IMR-90 (cell line): ENCODE measurements at regions not wholly inside any gene's neighbourhood (a gene's known extent, or its start where the extent isn't known, plus 50 kb on each side); places are given as distances from the start of the nearest gene placed in this dataset.

Experiments
- ATAC-seq: fragments of 200-7000 bp; cut with Tn5 transposase; 2 replicates; pipeline ENCODE4 v1.9.1; 2020; ENCODE audit warnings: low read depth, mild to moderate bottlenecking, moderate library complexity
- BruUV-seq: library from RNA; stranded (reverse); fragments of 400-500 nt; replicated peaks from 2 replicates; lab custom pipeline; 2021; lab: Mats Ljungman, UMichigan
- CTCF ChIA-PET: fragments of 300-600 bp; formaldehyde crosslinking; extraction: SDS; loops from one replicate; lab custom pipeline; 2021; ENCODE audit warnings: antibody characterized with exemption; lab: Yijun Ruan, JAX
- POLR2A ChIA-PET: fragments of 300-600 bp; sonication (Branson Sonifier 250); formaldehyde crosslinking; loops from one replicate; lab custom pipeline; 2022; ENCODE audit warnings: antibody characterized with exemption; ENCODE audit not compliant: unreplicated experiment; lab: Charles Lee
- DNase-seq: peaks from one replicate; pipeline ENCODE4 v3.0.0; 2013
- H2AFZ ChIP-seq: replicated peaks from 2 replicates; pipeline ENCODE3; 2013; ENCODE audit warnings: low read length, mild to moderate bottlenecking; ENCODE audit not compliant: poor library complexity
- H2AK5ac ChIP-seq: 2 replicates; pipeline ENCODE4 v1.6.1; 2013; ENCODE audit warnings: low read depth, low read length, inconsistent platforms
- H2AK9ac ChIP-seq: replicated peaks from 2 replicates; pipeline ENCODE3; 2013; ENCODE audit warnings: mild to moderate bottlenecking, low read depth, low read length, moderate library complexity; ENCODE audit not compliant: poor library complexity
- H2BK120ac ChIP-seq: 2 replicates; pipeline ENCODE4 v1.6.1; 2013; ENCODE audit warnings: low read depth, low read length, inconsistent platforms
- H2BK15ac ChIP-seq: 3 replicates; pipeline ENCODE4 v1.6.1; 2013; ENCODE audit warnings: low read depth, low read length, inconsistent platforms
- H2BK20ac ChIP-seq: 2 replicates; pipeline ENCODE4 v1.6.1; 2013; ENCODE audit warnings: low read depth, mild to moderate bottlenecking, inconsistent platforms, low read length, moderate library complexity
- H2BK5ac ChIP-seq: 2 replicates; pipeline ENCODE4 v1.6.1; 2013; ENCODE audit warnings: mild to moderate bottlenecking, low read depth, low read length, inconsistent platforms; ENCODE audit not compliant: poor library complexity, severe bottlenecking
- H3K14ac ChIP-seq: replicated peaks from 2 replicates; pipeline ENCODE4 v1.6.1; 2013; ENCODE audit warnings: low read depth, low read length, inconsistent platforms
- H3K18ac ChIP-seq: 2 replicates; pipeline ENCODE4 v1.6.1; 2013; ENCODE audit warnings: low read depth, low read length, control low read depth
- H3K23ac ChIP-seq: 2 replicates; pipeline ENCODE4 v1.6.1; 2013; ENCODE audit warnings: low read depth, low read length, inconsistent platforms
- H3K27ac ChIP-seq: 2 replicates; pipeline ENCODE4 v1.5.1; 2013; ENCODE audit warnings: mild to moderate bottlenecking, control low read depth, low read length; ENCODE audit not compliant: insufficient read depth
- H3K27me3 ChIP-seq: 2 replicates; pipeline ENCODE4 v1.6.1; 2013; ENCODE audit warnings: low read length; ENCODE audit not compliant: control insufficient read depth, insufficient read depth
- H3K36me3 ChIP-seq: 2 replicates; pipeline ENCODE4 v1.6.1; 2013; ENCODE audit warnings: low read length, mixed read lengths; ENCODE audit not compliant: control insufficient read depth, insufficient read depth
- H3K4ac ChIP-seq: 2 replicates; pipeline ENCODE4 v1.6.1; 2013; ENCODE audit warnings: low read depth, low read length, inconsistent platforms
- H3K4me1 ChIP-seq: 2 replicates; pipeline ENCODE4 v1.6.1; 2013; ENCODE audit warnings: low read length, mixed read lengths; ENCODE audit not compliant: control insufficient read depth, insufficient read depth
- H3K4me2 ChIP-seq: 2 replicates; pipeline ENCODE4 v1.6.1; 2013; ENCODE audit warnings: low read depth, mild to moderate bottlenecking, control low read depth, low read length, moderate library complexity
- H3K4me3 ChIP-seq: 2 replicates; pipeline ENCODE4 v1.5.1; 2013; ENCODE audit warnings: low read depth, mild to moderate bottlenecking, control low read depth, low read length, moderate library complexity; ENCODE audit not compliant: insufficient read depth
- H3K56ac ChIP-seq: 2 replicates; pipeline ENCODE4 v1.6.1; 2013; ENCODE audit warnings: low read length, inconsistent platforms; ENCODE audit not compliant: insufficient read depth; ENCODE audit errors: extremely low read depth
- H3K79me1 ChIP-seq, 2 experiments: 2 replicates each; pipeline ENCODE4 v1.6.1; 2013; ENCODE audit warnings: low read length in 2 of 2, inconsistent platforms in 1 of 2, low read depth in 1 of 2
- H3K9ac ChIP-seq: 2 replicates; pipeline ENCODE4 v1.6.1; 2013; ENCODE audit warnings: low read depth, low read length, control low read depth
- H3K9me1 ChIP-seq: 2 replicates; pipeline ENCODE4 v1.6.1; 2013; ENCODE audit warnings: low read length, inconsistent platforms; ENCODE audit not compliant: insufficient read depth
- H3K9me3 ChIP-seq: 2 replicates; pipeline ENCODE4 v1.6.1; 2013; ENCODE audit warnings: low read length; ENCODE audit not compliant: control insufficient read depth, insufficient read depth
- H4K20me1 ChIP-seq: 2 replicates; pipeline ENCODE4 v1.6.1; 2013; ENCODE audit warnings: low read length, inconsistent platforms; ENCODE audit not compliant: insufficient read depth
- H4K5ac ChIP-seq: 2 replicates; pipeline ENCODE4 v1.6.1; 2013; ENCODE audit warnings: mild to moderate bottlenecking, low read depth, low read length, control low read depth
- H4K8ac ChIP-seq, 2 experiments: 2 replicates each; pipeline ENCODE4 v1.6.1; 2013; ENCODE audit warnings: low read depth in 2 of 2, low read length in 2 of 2, control low read depth in 1 of 2, inconsistent platforms in 1 of 2
- H4K91ac ChIP-seq: 2 replicates; pipeline ENCODE4 v1.6.1; 2013; ENCODE audit warnings: low read depth, low read length, inconsistent platforms; ENCODE audit not compliant: insufficient read depth
- BHLHE40 ChIP-seq: fragments of 150-350 bp; IDR thresholded peaks from 2 replicates; pipeline ENCODE4 v1.6.1; 2016; ENCODE audit warnings: mild to moderate bottlenecking, low read depth, low read length
- CHD1 ChIP-seq: IDR thresholded peaks from 2 replicates; pipeline ENCODE4 v1.6.1; 2012; ENCODE audit warnings: low read depth, low read length, improper control_type of control experiment
- FOS ChIP-seq: fragments of 150-350 bp; IDR thresholded peaks from 2 replicates; pipeline ENCODE4 v1.6.1; 2016; ENCODE audit warnings: low read depth, low read length
- MAFK ChIP-seq: IDR thresholded peaks from 2 replicates; pipeline ENCODE4 v1.6.1; 2012; ENCODE audit warnings: low read depth, low read length, improper control_type of control experiment
- MXI1 ChIP-seq: IDR thresholded peaks from 2 replicates; pipeline ENCODE4 v1.6.1; 2012; ENCODE audit warnings: low read depth, mild to moderate bottlenecking, low read length, moderate library complexity, borderline replicate concordance
- NFE2L2 ChIP-seq: fragments of 150-350 bp; IDR thresholded peaks from 2 replicates; pipeline ENCODE4 v1.6.1; 2016; ENCODE audit warnings: low read depth, mild to moderate bottlenecking, low read length
- POLR2A ChIP-seq: IDR thresholded peaks from 2 replicates; pipeline ENCODE4 v1.6.1; 2012; ENCODE audit warnings: mild to moderate bottlenecking, low read depth, low read length
- RAD21 ChIP-seq: IDR thresholded peaks from 2 replicates; pipeline ENCODE4 v1.6.1; 2012; ENCODE audit warnings: low read length, improper control_type of control experiment
- RCOR1 ChIP-seq: IDR thresholded peaks from 2 replicates; pipeline ENCODE4 v1.6.1; 2012; ENCODE audit warnings: mild to moderate bottlenecking, low read length, improper control_type of control experiment; ENCODE audit not compliant: insufficient replicate concordance
- RFX5 ChIP-seq: IDR thresholded peaks from 2 replicates; pipeline ENCODE4 v1.8.0; 2012; ENCODE audit warnings: low read depth, mild to moderate bottlenecking, low read length, moderate library complexity
- SMC3 ChIP-seq: fragments of 150-350 bp; IDR thresholded peaks from 2 replicates; pipeline ENCODE4 v1.6.1; 2016; ENCODE audit warnings: low read depth, mild to moderate bottlenecking, antibody characterized with exemption, low read length, moderate library complexity
- WGBS, 2 experiments: methylation state at CpG; one replicate each; pipeline versions ENCODE4 v1.1.5 to v1.1.7; 2013; ENCODE audit warnings: missing lambda C conversion rate in 2 of 2; ENCODE audit not compliant: insufficient read length in 1 of 2; ENCODE audit errors: extremely low coverage in 2 of 2; 5-methylcytosine and 5-hydroxymethylcytosine counted together
- dilution Hi-C: fragments of 300-500 bp; cut with HindIII; formaldehyde crosslinking; loops from one replicate; pipeline ENCODE4 v1.14.3; 2018; ENCODE audit warnings: low sequenced_read_pairs; ENCODE audit not compliant: unreplicated experiment
- in situ Hi-C: fragments of 300-500 bp; cut with MboI; formaldehyde crosslinking; loops from 3 replicates; pipeline ENCODE4 v1.14.3; 2019; ENCODE audit warnings: low sequenced_read_pairs, inconsistent platforms, mixed read lengths
- intact Hi-C: fragments of 100-400 bp; cut with micrococcal nuclease; formaldehyde crosslinking; loops from 2 replicates; pipeline ENCODE4 v1.10.0; 2022
- TF ChIP-seq, protein P1 (sequence below): fragments of 150-350 bp; IDR thresholded peaks from 2 replicates; pipeline ENCODE4 v1.6.1; 2016; ENCODE audit warnings: low read depth, mild to moderate bottlenecking, low read length, moderate library complexity, borderline replicate concordance
- TF ChIP-seq, protein P2 (sequence below): fragments of 150-350 bp; IDR thresholded peaks from 2 replicates; pipeline ENCODE4 v1.6.1; 2017; ENCODE audit warnings: mild to moderate bottlenecking, antibody characterized with exemption, low read length, low read depth
- TF ChIP-seq, protein P3 (sequence below): conservative IDR thresholded peaks from 2 replicates; pipeline ENCODE4 v1.5.1; 2012; ENCODE audit warnings: mild to moderate bottlenecking, low read depth, low read length, improper control_type of control experiment

DNA sequence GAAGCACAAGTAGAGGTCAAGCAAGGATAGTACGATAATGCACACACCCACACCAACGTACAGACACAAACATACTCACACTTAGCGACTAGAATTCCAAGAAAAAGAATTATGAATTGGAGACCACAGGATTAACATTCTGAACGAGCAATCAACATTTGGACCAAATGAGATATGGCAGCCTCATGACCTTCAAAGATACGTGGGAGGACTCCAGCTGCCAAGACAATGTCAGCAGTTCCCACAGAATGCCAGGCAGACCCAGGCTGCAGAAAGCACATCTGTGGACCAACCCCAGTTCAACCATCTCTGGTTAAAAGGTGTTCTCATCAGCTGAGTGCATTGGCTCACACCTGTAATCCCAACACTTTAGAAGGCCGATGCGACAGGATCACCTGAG is 187.6 kb upstream of the GRAMD2B start:
- Histone ChIP-seq H4K91ac (no peak overlapping the region), H2BK20ac (no peak overlapping the region), H4K20me1 (no peaks in the 10 kb centered on the region), H3K18ac (no peak overlapping the region), H3K9me1 (no peaks in the 10 kb centered on the region), H3K14ac (no peak overlapping the region), H2BK120ac (no peak overlapping the region), H3K4ac (no peak overlapping the region), H3K27ac (no peak overlapping the region), H3K4me1 (no peaks in the 10 kb centered on the region), H3K4me3 (no peak overlapping the region), H2BK15ac (no peak overlapping the region), H2AFZ (no peak overlapping the region), H3K56ac (no peak overlapping the region), H2BK5ac (no peak overlapping the region), H3K23ac (no peak overlapping the region), H3K9ac (no peak overlapping the region), H3K36me3 (no peaks in the 10 kb centered on the region), H3K9me3 (no peaks in the 10 kb centered on the region), H3K27me3 (no peaks in the 10 kb centered on the region; the same call in 1 of the 2 replicates), H4K8ac (no peak overlapping the region), H2AK9ac (no peak overlapping the region), H2AK5ac (no peak overlapping the region), H3K79me1 (no peaks in the 10 kb centered on the region), H4K5ac (no peak overlapping the region), H3K4me2 (no peak overlapping the region)
- intact Hi-C loops, result no loop called here
- dilution Hi-C loops, result no loop called here
- ChIA-PET POLR2A (no interaction called here), CTCF (no interaction called here)
- in situ Hi-C loops, result no loop called here
- BruUV-seq, result no TSS peak
- DNase-seq (no peak), ATAC-seq (no peak)
- 55% methylated on average over 2 of the region's 7 CpGs; no CpG with 5 or more reads in 1 of the 2 experiments for WGBS, 2 experiments
- TF ChIP-seq, protein P1, sequence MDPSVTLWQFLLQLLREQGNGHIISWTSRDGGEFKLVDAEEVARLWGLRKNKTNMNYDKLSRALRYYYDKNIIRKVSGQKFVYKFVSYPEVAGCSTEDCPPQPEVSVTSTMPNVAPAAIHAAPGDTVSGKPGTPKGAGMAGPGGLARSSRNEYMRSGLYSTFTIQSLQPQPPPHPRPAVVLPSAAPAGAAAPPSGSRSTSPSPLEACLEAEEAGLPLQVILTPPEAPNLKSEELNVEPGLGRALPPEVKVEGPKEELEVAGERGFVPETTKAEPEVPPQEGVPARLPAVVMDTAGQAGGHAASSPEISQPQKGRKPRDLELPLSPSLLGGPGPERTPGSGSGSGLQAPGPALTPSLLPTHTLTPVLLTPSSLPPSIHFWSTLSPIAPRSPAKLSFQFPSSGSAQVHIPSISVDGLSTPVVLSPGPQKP, result no peak
- TF ChIP-seq FOS, result no peak
- TF ChIP-seq MAFK, result no peak
- no peak for TF ChIP-seq POLR2A
- TF ChIP-seq RCOR1, result no peak
- TF ChIP-seq SMC3, result no peak
- TF ChIP-seq MXI1, result no peak
- TF ChIP-seq, protein P2, sequence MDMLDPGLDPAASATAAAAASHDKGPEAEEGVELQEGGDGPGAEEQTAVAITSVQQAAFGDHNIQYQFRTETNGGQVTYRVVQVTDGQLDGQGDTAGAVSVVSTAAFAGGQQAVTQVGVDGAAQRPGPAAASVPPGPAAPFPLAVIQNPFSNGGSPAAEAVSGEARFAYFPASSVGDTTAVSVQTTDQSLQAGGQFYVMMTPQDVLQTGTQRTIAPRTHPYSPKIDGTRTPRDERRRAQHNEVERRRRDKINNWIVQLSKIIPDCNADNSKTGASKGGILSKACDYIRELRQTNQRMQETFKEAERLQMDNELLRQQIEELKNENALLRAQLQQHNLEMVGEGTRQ, result no peak
- no peak for TF ChIP-seq BHLHE40
- TF ChIP-seq NFE2L2, result no peak
- TF ChIP-seq CHD1, result no peak
- TF ChIP-seq, protein P3, sequence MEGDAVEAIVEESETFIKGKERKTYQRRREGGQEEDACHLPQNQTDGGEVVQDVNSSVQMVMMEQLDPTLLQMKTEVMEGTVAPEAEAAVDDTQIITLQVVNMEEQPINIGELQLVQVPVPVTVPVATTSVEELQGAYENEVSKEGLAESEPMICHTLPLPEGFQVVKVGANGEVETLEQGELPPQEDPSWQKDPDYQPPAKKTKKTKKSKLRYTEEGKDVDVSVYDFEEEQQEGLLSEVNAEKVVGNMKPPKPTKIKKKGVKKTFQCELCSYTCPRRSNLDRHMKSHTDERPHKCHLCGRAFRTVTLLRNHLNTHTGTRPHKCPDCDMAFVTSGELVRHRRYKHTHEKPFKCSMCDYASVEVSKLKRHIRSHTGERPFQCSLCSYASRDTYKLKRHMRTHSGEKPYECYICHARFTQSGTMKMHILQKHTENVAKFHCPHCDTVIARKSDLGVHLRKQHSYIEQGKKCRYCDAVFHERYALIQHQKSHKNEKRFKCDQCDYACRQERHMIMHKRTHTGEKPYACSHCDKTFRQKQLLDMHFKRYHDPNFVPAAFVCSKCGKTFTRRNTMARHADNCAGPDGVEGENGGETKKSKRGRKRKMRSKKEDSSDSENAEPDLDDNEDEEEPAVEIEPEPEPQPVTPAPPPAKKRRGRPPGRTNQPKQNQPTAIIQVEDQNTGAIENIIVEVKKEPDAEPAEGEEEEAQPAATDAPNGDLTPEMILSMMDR, result no peak
- no peak for TF ChIP-seq RFX5
- TF ChIP-seq RAD21, result no peak
